Globus pallidus (tissue), 1 donor: ENCODE measurements at regions not wholly inside any gene's neighbourhood (a gene's known extent, or its start where the extent isn't known, plus 50 kb on each side); places are given as distances from the start of the nearest gene placed in this dataset.

ENCODE experiments used
- DNase-seq: peaks from one replicate; pipeline ENCODE4 v3.0.0-alpha.2; 2015; ENCODE audit warnings: low spot score

- DNase-seq = no peak
Measured at GRCh38 chr14:101467181-101467926, 93.9 kb upstream of the DIO3 start.

GRCh38 chr14:101469382-101470247 is 91.7 kb upstream of the DIO3 start:
- DNase-seq = no peak

- DNase-seq = no peak
Measured at GRCh38 chr14:101470266-101470665, 91.0 kb upstream of the DIO3 start.

GRCh38 chr14:101471723-101472517 is 89.4 kb upstream of the DIO3 start:
- DNase-seq = no peak

- no peak for DNase-seq
Measured at GRCh38 chr14:101472518-101472849, 88.8 kb upstream of the DIO3 start.

GRCh38 chr14:101473045-101473729 is 88.1 kb upstream of the DIO3 start:
- no peak for DNase-seq

- no peak for DNase-seq
Measured at GRCh38 chr14:101473795-101474562, 87.3 kb upstream of the DIO3 start.

GRCh38 chr14:101474563-101475455 is 86.5 kb upstream of the DIO3 start:
- DNase-seq = no peak

GRCh38 chr14:101475456-101476257 is 85.6 kb upstream of the DIO3 start:
- DNase-seq = no peak

GRCh38 chr14:101476258-101476915 is 84.9 kb upstream of the DIO3 start:
- no peak for DNase-seq

- no peak for DNase-seq
Measured at GRCh38 chr14:101476916-101477553, 84.3 kb upstream of the DIO3 start.

GRCh38 chr14:101477648-101478047 is 83.6 kb upstream of the DIO3 start:
- DNase-seq = no peak

GRCh38 chr14:101478096-101478495 is 83.2 kb upstream of the DIO3 start:
- no peak for DNase-seq

GRCh38 chr14:101478796-101479410 is 82.4 kb upstream of the DIO3 start:
- DNase-seq = no peak

GRCh38 chr14:101480022-101480746 is 81.1 kb upstream of the DIO3 start:
- no peak for DNase-seq

- DNase-seq = no peak
Measured at GRCh38 chr14:101480747-101481530, 80.4 kb upstream of the DIO3 start.
